GM12864 (cell line): ENCODE measurements at regions not wholly inside any gene's neighbourhood (a gene's known extent, or its start where the extent isn't known, plus 50 kb on each side); places are given as distances from the start of the nearest gene placed in this dataset.

Source experiments
- DNase-seq: peaks from one replicate; pipeline ENCODE4 v3.0.0-alpha.2; 2011; ENCODE audit warnings: low read depth
- H3K4me3 ChIP-seq: 2 replicates; pipeline ENCODE4 v1.5.1; 2011; ENCODE audit warnings: mild to moderate bottlenecking, low read depth, low read length, control low read depth
- TF ChIP-seq, protein P1 (sequence below): IDR thresholded peaks from 2 replicates; pipeline ENCODE4 v1.5.1; 2011; ENCODE audit warnings: low read depth, mild to moderate bottlenecking, moderate library complexity, low read length, control low read depth, inconsistent platforms; ENCODE audit errors: missing control alignments

- DNase-seq, result no peak
- TF ChIP-seq, protein P1, sequence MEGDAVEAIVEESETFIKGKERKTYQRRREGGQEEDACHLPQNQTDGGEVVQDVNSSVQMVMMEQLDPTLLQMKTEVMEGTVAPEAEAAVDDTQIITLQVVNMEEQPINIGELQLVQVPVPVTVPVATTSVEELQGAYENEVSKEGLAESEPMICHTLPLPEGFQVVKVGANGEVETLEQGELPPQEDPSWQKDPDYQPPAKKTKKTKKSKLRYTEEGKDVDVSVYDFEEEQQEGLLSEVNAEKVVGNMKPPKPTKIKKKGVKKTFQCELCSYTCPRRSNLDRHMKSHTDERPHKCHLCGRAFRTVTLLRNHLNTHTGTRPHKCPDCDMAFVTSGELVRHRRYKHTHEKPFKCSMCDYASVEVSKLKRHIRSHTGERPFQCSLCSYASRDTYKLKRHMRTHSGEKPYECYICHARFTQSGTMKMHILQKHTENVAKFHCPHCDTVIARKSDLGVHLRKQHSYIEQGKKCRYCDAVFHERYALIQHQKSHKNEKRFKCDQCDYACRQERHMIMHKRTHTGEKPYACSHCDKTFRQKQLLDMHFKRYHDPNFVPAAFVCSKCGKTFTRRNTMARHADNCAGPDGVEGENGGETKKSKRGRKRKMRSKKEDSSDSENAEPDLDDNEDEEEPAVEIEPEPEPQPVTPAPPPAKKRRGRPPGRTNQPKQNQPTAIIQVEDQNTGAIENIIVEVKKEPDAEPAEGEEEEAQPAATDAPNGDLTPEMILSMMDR, result no peak
Observed at GRCh38 chr10:54904833-54905232, 103.8 kb upstream of the PCDH15 start.

GRCh38 chr10:54903745-54904144, 102.7 kb upstream of the PCDH15 start:
- H3K4me3 ChIP-seq, result no peak overlapping the region
- TF ChIP-seq, protein P1, result no peak

More at GRCh38 chr10:54904833-54905232, 103.8 kb upstream of the PCDH15 start:
- no peak overlapping the region for H3K4me3 ChIP-seq

GRCh38 chr10:54900584-54900983, 99.6 kb upstream of the PCDH15 start:
- DNase-seq, result no peak
- TF ChIP-seq, protein P1, result no peak

More at GRCh38 chr10:54903745-54904144, 102.7 kb upstream of the PCDH15 start:
- DNase-seq, result no peak

GRCh38 chr10:54880996-54881395, 80.0 kb upstream of the PCDH15 start:
- no peak for DNase-seq
- no peak overlapping the region for H3K4me3 ChIP-seq
- TF ChIP-seq, protein P1, result no peak

More at GRCh38 chr10:54900584-54900983, 99.6 kb upstream of the PCDH15 start:
- H3K4me3 ChIP-seq, result no peak overlapping the region

- H3K4me3 ChIP-seq, result no peak overlapping the region
- TF ChIP-seq, protein P1, result no peak
- no peak for DNase-seq
Observed at GRCh38 chr10:54869022-54869421, 68.0 kb upstream of the PCDH15 start.

DNA sequence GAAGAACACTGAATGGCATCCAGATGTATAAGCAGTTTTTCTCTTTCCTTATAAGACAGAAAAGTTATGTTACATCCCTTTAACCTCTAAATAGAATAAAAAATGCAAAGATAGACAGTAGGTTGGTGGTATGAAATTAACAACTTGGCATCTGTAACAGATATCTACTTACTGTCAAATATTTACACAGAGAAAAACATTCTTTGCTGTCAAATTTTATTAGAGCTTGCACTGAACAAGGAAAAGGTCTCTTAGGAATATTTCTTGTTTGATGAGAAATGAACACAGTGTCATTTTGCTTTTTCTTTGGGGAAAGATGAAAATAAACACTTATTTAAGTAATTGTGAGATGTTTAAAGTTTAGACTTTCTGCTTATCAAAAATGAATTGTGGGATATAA, 65.6 kb upstream of the PCDH15 start:
- H3K4me3 ChIP-seq, result no peak overlapping the region
- TF ChIP-seq, protein P1, result no peak
- no peak for DNase-seq

- no peak for DNase-seq
- TF ChIP-seq, protein P1, result no peak
- no peak overlapping the region for H3K4me3 ChIP-seq
Observed at GRCh38 chr10:54854843-54855242, 53.8 kb upstream of the PCDH15 start.
